ENCODE measurements at regions not wholly inside any gene's neighbourhood (a gene's known extent, or its start where the extent isn't known, plus 50 kb on each side); places are given as distances from the start of the nearest gene placed in this dataset.

DNA sequence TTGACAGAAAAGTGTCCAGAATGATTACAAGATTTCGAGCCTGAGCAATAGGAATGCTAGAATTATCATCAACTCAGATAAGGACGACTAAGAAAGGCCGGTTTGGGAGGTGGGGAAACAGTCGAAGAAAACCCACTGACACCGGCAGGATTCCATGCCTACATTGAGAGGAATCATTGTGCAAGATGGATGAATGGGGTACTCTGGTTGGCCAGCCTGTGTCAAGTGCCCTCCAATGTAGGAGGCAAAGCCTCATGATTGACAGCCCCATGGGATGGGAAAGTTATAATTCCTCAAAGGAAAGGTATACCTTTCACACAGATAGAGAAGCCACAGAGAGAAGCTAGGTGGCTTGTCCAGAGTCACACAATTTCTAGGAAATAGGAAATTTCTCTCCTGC is 153.5 kb upstream of the CTTNBP2NL start:
- no peaks in the 10 kb centered on the region for H3K9me3 ChIP-seq (ENCODE audit: low read depth)
- TF ChIP-seq EZH2 (IDR thresholded peaks at IDR 0.05; ENCODE audit: borderline replicate concordance), result no peak
- TF ChIP-seq, protein P1, sequence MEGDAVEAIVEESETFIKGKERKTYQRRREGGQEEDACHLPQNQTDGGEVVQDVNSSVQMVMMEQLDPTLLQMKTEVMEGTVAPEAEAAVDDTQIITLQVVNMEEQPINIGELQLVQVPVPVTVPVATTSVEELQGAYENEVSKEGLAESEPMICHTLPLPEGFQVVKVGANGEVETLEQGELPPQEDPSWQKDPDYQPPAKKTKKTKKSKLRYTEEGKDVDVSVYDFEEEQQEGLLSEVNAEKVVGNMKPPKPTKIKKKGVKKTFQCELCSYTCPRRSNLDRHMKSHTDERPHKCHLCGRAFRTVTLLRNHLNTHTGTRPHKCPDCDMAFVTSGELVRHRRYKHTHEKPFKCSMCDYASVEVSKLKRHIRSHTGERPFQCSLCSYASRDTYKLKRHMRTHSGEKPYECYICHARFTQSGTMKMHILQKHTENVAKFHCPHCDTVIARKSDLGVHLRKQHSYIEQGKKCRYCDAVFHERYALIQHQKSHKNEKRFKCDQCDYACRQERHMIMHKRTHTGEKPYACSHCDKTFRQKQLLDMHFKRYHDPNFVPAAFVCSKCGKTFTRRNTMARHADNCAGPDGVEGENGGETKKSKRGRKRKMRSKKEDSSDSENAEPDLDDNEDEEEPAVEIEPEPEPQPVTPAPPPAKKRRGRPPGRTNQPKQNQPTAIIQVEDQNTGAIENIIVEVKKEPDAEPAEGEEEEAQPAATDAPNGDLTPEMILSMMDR (IDR thresholded peaks at IDR 0.05; ENCODE audit: poor library complexity), result no peak
- TF ChIP-seq EZH2phosphoT487 (IDR thresholded peaks at IDR 0.05; ENCODE audit: low read depth, severe bottlenecking, unreplicated experiment), result no peak
- no peaks in the 10 kb centered on the region for H4K20me1 ChIP-seq (ENCODE audit: insufficient read depth, poor library complexity, severe bottlenecking)
- no peaks in the 10 kb centered on the region for H3K79me2 ChIP-seq
- no peaks in the 10 kb centered on the region for H3K9me2 ChIP-seq (replicated peaks; ENCODE audit: insufficient read depth)
- H3K4me2 ChIP-seq, result no peak overlapping the region
- no peak overlapping the region for H2AFZ ChIP-seq
- no peak for DNase-seq (ENCODE audit: low spot score)
- H3K4me1 ChIP-seq (ENCODE audit: insufficient read depth), result no peaks in the 10 kb centered on the region
- H3K27me3 ChIP-seq, result peaks cover 8% of the 10 kb centered on the region
- no peaks in the 10 kb centered on the region for H3K36me3 ChIP-seq (replicated peaks; ENCODE audit: insufficient read depth, low read depth)
- H3K27ac ChIP-seq, result no peak overlapping the region
- no peak overlapping the region for H3K4me3 ChIP-seq
- WGBS (ENCODE audit: low lambda C conversion rate, missing lambda C conversion rate), result 89% methylated on average over 5 of the region's 5 CpGs

DNA sequence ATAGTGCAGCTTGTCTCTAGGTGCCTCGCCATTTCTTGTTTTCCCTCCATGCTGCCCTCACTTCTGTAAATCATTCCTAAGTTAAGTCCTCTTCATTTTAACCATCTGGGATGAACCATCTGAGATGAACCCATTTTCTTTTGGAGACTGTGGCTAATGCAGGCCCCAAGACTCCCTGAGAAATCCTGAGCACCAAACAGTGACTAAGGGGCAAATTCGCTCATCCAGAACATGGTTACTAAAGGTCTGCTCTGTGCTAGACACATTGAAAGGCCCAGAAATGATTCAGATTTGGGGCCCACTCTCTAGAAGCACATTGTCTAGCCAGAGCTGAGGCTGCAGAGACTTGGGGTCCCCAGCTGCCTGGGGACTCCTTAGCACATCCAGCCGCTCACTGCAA is 151.9 kb upstream of the CTTNBP2NL start:
- DNase-seq (ENCODE audit: low spot score), result no peak
- H3K4me3 ChIP-seq, result no peak overlapping the region
- no peaks in the 10 kb centered on the region for H3K9me3 ChIP-seq (ENCODE audit: low read depth)
- peaks cover 8% of the 10 kb centered on the region for H3K27me3 ChIP-seq
- H3K27ac ChIP-seq, result no peak overlapping the region
- H3K4me1 ChIP-seq (ENCODE audit: insufficient read depth), result no peaks in the 10 kb centered on the region
- H3K79me2 ChIP-seq, result no peaks in the 10 kb centered on the region
- H2AFZ ChIP-seq, result no peak overlapping the region
- H3K9me2 ChIP-seq (replicated peaks; ENCODE audit: insufficient read depth), result no peaks in the 10 kb centered on the region
- TF ChIP-seq EZH2 (IDR thresholded peaks at IDR 0.05; ENCODE audit: borderline replicate concordance) (no peak), EZH2phosphoT487 (IDR thresholded peaks at IDR 0.05; ENCODE audit: low read depth, severe bottlenecking, unreplicated experiment) (no peak)
- TF ChIP-seq, protein P1 (IDR thresholded peaks at IDR 0.05; ENCODE audit: poor library complexity), result no peak
- H3K36me3 ChIP-seq (replicated peaks; ENCODE audit: insufficient read depth, low read depth), result no peaks in the 10 kb centered on the region
- H3K4me2 ChIP-seq, result no peak overlapping the region
- H4K20me1 ChIP-seq (ENCODE audit: insufficient read depth, poor library complexity, severe bottlenecking), result no peaks in the 10 kb centered on the region
- 88% methylated on average over 3 of the region's 3 CpGs for WGBS (ENCODE audit: low lambda C conversion rate, missing lambda C conversion rate)

DNA sequence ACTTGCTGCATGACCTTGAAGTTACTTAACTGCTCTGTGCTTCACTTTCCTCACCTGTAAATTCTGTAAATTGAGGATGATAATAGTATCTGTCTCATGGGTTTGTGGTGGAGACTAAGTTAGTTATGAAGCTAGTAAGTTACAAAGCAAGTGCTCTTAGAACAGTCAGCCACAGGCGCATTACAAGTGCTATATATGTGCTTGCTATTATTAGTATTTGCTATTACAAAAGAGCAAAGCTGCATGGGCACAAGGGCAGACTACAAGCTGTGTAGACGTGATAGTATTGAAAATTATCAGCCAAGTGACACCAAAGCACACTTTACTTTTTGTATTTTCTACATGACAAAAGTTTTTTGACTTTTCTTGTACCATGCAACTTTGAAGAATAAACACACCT is 150.9 kb upstream of the CTTNBP2NL start:
- Histone ChIP-seq H3K36me3 (replicated peaks; ENCODE audit: insufficient read depth, low read depth) (no peaks in the 10 kb centered on the region), H4K20me1 (ENCODE audit: insufficient read depth, poor library complexity, severe bottlenecking) (no peaks in the 10 kb centered on the region), H3K27me3 (peaks cover 8% of the 10 kb centered on the region), H3K4me3 (no peak overlapping the region), H3K4me2 (no peak overlapping the region), H3K9me3 (ENCODE audit: low read depth) (no peaks in the 10 kb centered on the region), H2AFZ (no peak overlapping the region), H3K4me1 (ENCODE audit: insufficient read depth) (no peaks in the 10 kb centered on the region), H3K79me2 (no peaks in the 10 kb centered on the region), H3K9me2 (replicated peaks; ENCODE audit: insufficient read depth) (no peaks in the 10 kb centered on the region), H3K27ac (no peak overlapping the region)
- DNase-seq (ENCODE audit: low spot score), result no peak
- 83% methylated on average over 2 of the region's 2 CpGs for WGBS (ENCODE audit: low lambda C conversion rate, missing lambda C conversion rate)
- TF ChIP-seq, protein P1 (IDR thresholded peaks at IDR 0.05; ENCODE audit: poor library complexity), result no peak
- TF ChIP-seq EZH2 (IDR thresholded peaks at IDR 0.05; ENCODE audit: borderline replicate concordance) (no peak), EZH2phosphoT487 (IDR thresholded peaks at IDR 0.05; ENCODE audit: low read depth, severe bottlenecking, unreplicated experiment) (no peak)

Data from hepatocyte (in vitro differentiated cells).